Activated CD8-positive, alpha-beta memory T cell treated with anti-CD3 and anti-CD28 coated beads, Interleukin-2, amount 10 ng/mL, durations not matched to agents 7 days and 5 days (primary cell): ENCODE measurements at regions not wholly inside any gene's neighbourhood (a gene's known extent, or its start where the extent isn't known, plus 50 kb on each side); places are given as distances from the start of the nearest gene placed in this dataset.

Experiments
- ATAC-seq: fragments of 150-1000 bp; cut with Tn5 transposase; one replicate; pipeline ENCODE4 v1.10.0; 2021; ENCODE audit warnings: moderate library complexity
- CTCF ChIA-PET: fragments of 350-600 bp; sonication (Branson Sonifier 250); formaldehyde crosslinking; loops from one replicate; lab custom pipeline; 2021; ENCODE audit warnings: antibody characterized with exemption; lab: Charles Lee
- DNase-seq: peaks from one replicate; pipeline ENCODE4 v3.0.0-alpha.2; 2020
- H3K27ac Mint-ChIP-seq: one replicate; pipeline ENCODE4 v1.8.0; 2021; ENCODE audit warnings: mild to moderate bottlenecking, mixed read lengths
- H3K27me3 Mint-ChIP-seq: one replicate; pipeline ENCODE4 v1.8.0; 2021; ENCODE audit warnings: mixed read lengths
- H3K36me3 Mint-ChIP-seq: one replicate; pipeline ENCODE4 v1.8.0; 2021; ENCODE audit warnings: mild to moderate bottlenecking, mixed read lengths
- H3K4me1 Mint-ChIP-seq: one replicate; pipeline ENCODE4 v1.8.0; 2021; ENCODE audit warnings: mixed read lengths
- H3K4me3 Mint-ChIP-seq: one replicate; pipeline ENCODE4 v1.8.0; 2021; ENCODE audit warnings: mild to moderate bottlenecking, moderate library complexity, mixed read lengths
- H3K9me3 Mint-ChIP-seq: one replicate; pipeline ENCODE4 v1.8.0; 2022; ENCODE audit warnings: low read depth, mixed read lengths

GRCh38 chr18:4597301-4597700, 142.2 kb upstream of the DLGAP1 start:
- no peaks in the 10 kb centered on the region for H3K36me3 Mint-ChIP-seq
- ATAC-seq (no peak), DNase-seq (no peak)
- CTCF ChIA-PET, result no interaction called here
- no peak overlapping the region for H3K4me3 Mint-ChIP-seq
- peaks cover 7% of the 10 kb centered on the region for H3K9me3 Mint-ChIP-seq
- H3K27me3 Mint-ChIP-seq, result no peaks in the 10 kb centered on the region
- no peaks in the 10 kb centered on the region for H3K4me1 Mint-ChIP-seq
- H3K27ac Mint-ChIP-seq, result no peak overlapping the region

GRCh38 chr18:4593895-4594294, 138.8 kb upstream of the DLGAP1 start:
- Mint-ChIP-seq H3K36me3 (no peaks in the 10 kb centered on the region), H3K4me3 (no peak overlapping the region), H3K4me1 (no peaks in the 10 kb centered on the region), H3K9me3 (peaks cover 9% of the 10 kb centered on the region), H3K27me3 (no peaks in the 10 kb centered on the region), H3K27ac (no peak overlapping the region)
- CTCF ChIA-PET, result no interaction called here
- ATAC-seq (no peak), DNase-seq (no peak)

- DNase-seq (no peak), ATAC-seq (no peak)
- no peak overlapping the region for H3K4me3 Mint-ChIP-seq
- peaks cover 11% of the 10 kb centered on the region for H3K9me3 Mint-ChIP-seq
- H3K27ac Mint-ChIP-seq, result no peak overlapping the region
- CTCF ChIA-PET, result no interaction called here
- H3K27me3 Mint-ChIP-seq, result no peaks in the 10 kb centered on the region
- H3K4me1 Mint-ChIP-seq, result no peaks in the 10 kb centered on the region
- H3K36me3 Mint-ChIP-seq, result no peaks in the 10 kb centered on the region
Observed at GRCh38 chr18:4593459-4593858, 138.4 kb upstream of the DLGAP1 start.

- no peaks in the 10 kb centered on the region for H3K4me1 Mint-ChIP-seq
- no peaks in the 10 kb centered on the region for H3K36me3 Mint-ChIP-seq
- DNase-seq (no peak), ATAC-seq (no peak)
- no peaks in the 10 kb centered on the region for H3K27me3 Mint-ChIP-seq
- H3K27ac Mint-ChIP-seq, result no peak overlapping the region
- CTCF ChIA-PET, result no interaction called here
- peaks cover 12% of the 10 kb centered on the region for H3K9me3 Mint-ChIP-seq
- no peak overlapping the region for H3K4me3 Mint-ChIP-seq
Observed at GRCh38 chr18:4589056-4589800, 134.1 kb upstream of the DLGAP1 start.

GRCh38 chr18:4587204-4587603, 132.1 kb upstream of the DLGAP1 start:
- Mint-ChIP-seq H3K9me3 (peaks cover 12% of the 10 kb centered on the region), H3K27me3 (no peaks in the 10 kb centered on the region), H3K4me3 (no peak overlapping the region), H3K36me3 (no peaks in the 10 kb centered on the region), H3K27ac (no peak overlapping the region), H3K4me1 (no peaks in the 10 kb centered on the region)
- no peak for DNase-seq
- CTCF ChIA-PET, result no interaction called here
- no peak for ATAC-seq

- no peaks in the 10 kb centered on the region for H3K27me3 Mint-ChIP-seq
- CTCF ChIA-PET, result no interaction called here
- no peak for DNase-seq
- H3K4me1 Mint-ChIP-seq, result no peaks in the 10 kb centered on the region
- H3K36me3 Mint-ChIP-seq, result no peaks in the 10 kb centered on the region
- peaks cover 14% of the 10 kb centered on the region for H3K9me3 Mint-ChIP-seq
- H3K27ac Mint-ChIP-seq, result no peak overlapping the region
- no peak overlapping the region for H3K4me3 Mint-ChIP-seq
- no peak for ATAC-seq
Observed at GRCh38 chr18:4586731-4587130, 131.6 kb upstream of the DLGAP1 start.

- H3K4me3 Mint-ChIP-seq, result no peak overlapping the region
- H3K36me3 Mint-ChIP-seq, result no peaks in the 10 kb centered on the region
- DNase-seq (no peak), ATAC-seq (no peak)
- H3K27ac Mint-ChIP-seq, result no peak overlapping the region
- H3K27me3 Mint-ChIP-seq, result no peaks in the 10 kb centered on the region
- CTCF ChIA-PET, result no interaction called here
- no peaks in the 10 kb centered on the region for H3K4me1 Mint-ChIP-seq
- peaks cover 21% of the 10 kb centered on the region for H3K9me3 Mint-ChIP-seq
Observed at GRCh38 chr18:4582431-4583335, 127.6 kb upstream of the DLGAP1 start.

- Mint-ChIP-seq H3K27ac (no peak overlapping the region), H3K9me3 (peaks cover 25% of the 10 kb centered on the region), H3K4me3 (no peak overlapping the region), H3K4me1 (no peaks in the 10 kb centered on the region), H3K36me3 (no peaks in the 10 kb centered on the region), H3K27me3 (no peaks in the 10 kb centered on the region)
- ATAC-seq (no peak), DNase-seq (no peak)
- CTCF ChIA-PET, result no interaction called here
Observed at GRCh38 chr18:4581966-4582365, 126.9 kb upstream of the DLGAP1 start.

- CTCF ChIA-PET, result no interaction called here
- H3K36me3 Mint-ChIP-seq, result no peaks in the 10 kb centered on the region
- no peaks in the 10 kb centered on the region for H3K27me3 Mint-ChIP-seq
- H3K4me3 Mint-ChIP-seq, result no peak overlapping the region
- no peak for DNase-seq
- no peaks in the 10 kb centered on the region for H3K4me1 Mint-ChIP-seq
- ATAC-seq, result no peak
- peaks cover 33% of the 10 kb centered on the region for H3K9me3 Mint-ChIP-seq
- H3K27ac Mint-ChIP-seq, result no peak overlapping the region
Observed at GRCh38 chr18:4578449-4578848, 123.3 kb upstream of the DLGAP1 start.

GRCh38 chr18:4573735-4574134, 118.6 kb upstream of the DLGAP1 start:
- Mint-ChIP-seq H3K4me1 (no peaks in the 10 kb centered on the region), H3K27me3 (no peaks in the 10 kb centered on the region), H3K4me3 (no peak overlapping the region), H3K27ac (no peak overlapping the region), H3K9me3 (peaks cover 36% of the 10 kb centered on the region), H3K36me3 (no peaks in the 10 kb centered on the region)
- no peak for ATAC-seq
- CTCF ChIA-PET, result no interaction called here
- no peak for DNase-seq

- no peaks in the 10 kb centered on the region for H3K36me3 Mint-ChIP-seq
- no peak for DNase-seq
- CTCF ChIA-PET, result no interaction called here
- no peak overlapping the region for H3K4me3 Mint-ChIP-seq
- peaks cover 16% of the 10 kb centered on the region for H3K9me3 Mint-ChIP-seq
- no peak for ATAC-seq
- no peaks in the 10 kb centered on the region for H3K27me3 Mint-ChIP-seq
- H3K27ac Mint-ChIP-seq, result no peak overlapping the region
- H3K4me1 Mint-ChIP-seq, result no peaks in the 10 kb centered on the region
Observed at GRCh38 chr18:4557502-4557901, 102.4 kb upstream of the DLGAP1 start.

- CTCF ChIA-PET, result no interaction called here
- ATAC-seq, result no peak
- H3K36me3 Mint-ChIP-seq, result no peaks in the 10 kb centered on the region
- no peaks in the 10 kb centered on the region for H3K27me3 Mint-ChIP-seq
- no peaks in the 10 kb centered on the region for H3K4me1 Mint-ChIP-seq
- no peak overlapping the region for H3K27ac Mint-ChIP-seq
- H3K4me3 Mint-ChIP-seq, result no peak overlapping the region
- peaks cover 11% of the 10 kb centered on the region for H3K9me3 Mint-ChIP-seq
- DNase-seq, result no peak
Observed at GRCh38 chr18:4551001-4551360, 95.9 kb upstream of the DLGAP1 start.

GRCh38 chr18:4549164-4549872, 94.2 kb upstream of the DLGAP1 start:
- Mint-ChIP-seq H3K27ac (no peak overlapping the region), H3K9me3 (peaks cover 13% of the 10 kb centered on the region), H3K4me3 (no peak overlapping the region), H3K36me3 (no peaks in the 10 kb centered on the region), H3K27me3 (no peaks in the 10 kb centered on the region), H3K4me1 (no peaks in the 10 kb centered on the region)
- ATAC-seq (no peak), DNase-seq (no peak)
- CTCF ChIA-PET, result no interaction called here
